Upper lobe of left lung (tissue), 4 donors: ENCODE measurements at regions not wholly inside any gene's neighbourhood (a gene's known extent, or its start where the extent isn't known, plus 50 kb on each side); places are given as distances from the start of the nearest gene placed in this dataset.

Experiments used
- CTCF ChIP-seq, 6 experiments: fragments of 450-650 bp in 4 of 6; fragments of 200-600 bp in 2 of 6; sonication (generic) in 2 of 6; IDR thresholded peaks; one replicate each; pipeline ENCODE4 v1.5.1; 2016 to 2019; ENCODE audit warnings: antibody characterized with exemption in 6 of 6
- EP300 ChIP-seq, 4 donors: sonication (generic); formaldehyde crosslinking; IDR thresholded peaks; one replicate each; pipeline ENCODE4 v1.5.1; 2017; ENCODE audit warnings: antibody characterized with exemption in 4 of 4, control low read depth in 2 of 4
- POLR2A ChIP-seq, 4 donors: fragments of 450-650 bp; IDR thresholded peaks; one replicate each; pipeline ENCODE4 v1.5.1; 2016 to 2017; ENCODE audit warnings: antibody characterized with exemption in 4 of 4, mild to moderate bottlenecking in 2 of 4
- POLR2AphosphoS5 ChIP-seq, 2 donors: sonication (generic); formaldehyde crosslinking; IDR thresholded peaks; one replicate each; pipeline ENCODE4 v1.5.1; 2017; ENCODE audit warnings: antibody characterized with exemption in 2 of 2

- TF ChIP-seq POLR2A (IDR thresholded peaks at IDR 0.05) (no peak), CTCF (IDR thresholded peaks at IDR 0.05) (no peak), EP300 (IDR thresholded peaks at IDR 0.05) (no peak), POLR2AphosphoS5 (IDR thresholded peaks at IDR 0.05) (no peak)
Observed at GRCh38 chr3:167184511-167184910, 195.6 kb downstream of the ZBBX start.
